ENCODE measurements at regions not wholly inside any gene's neighbourhood (a gene's known extent, or its start where the extent isn't known, plus 50 kb on each side); places are given as distances from the start of the nearest gene placed in this dataset.

DNA sequence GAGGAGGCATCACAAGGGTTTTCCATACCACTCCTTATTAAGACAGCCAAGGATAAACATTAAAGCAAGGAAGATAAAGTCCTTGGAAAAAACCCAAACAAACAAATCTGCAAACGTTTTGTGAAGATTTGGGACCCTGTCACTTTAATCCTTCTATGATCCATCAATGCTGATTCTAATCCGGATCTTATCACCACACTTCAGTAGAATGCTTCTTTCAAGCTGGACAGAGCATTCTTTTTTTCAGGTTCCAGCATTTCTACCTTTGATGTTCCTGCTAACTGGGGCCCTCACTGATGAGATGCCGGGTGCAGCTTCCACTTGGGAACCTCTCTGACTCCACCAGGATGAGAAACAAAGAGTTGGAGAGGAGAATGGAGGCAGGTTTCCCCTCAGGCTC is 132.8 kb upstream of the SHB start:
- no peaks in the 10 kb centered on the region for H3K36me3 ChIP-seq (ENCODE audit: low read length)
- no peaks in the 10 kb centered on the region for H4K20me1 ChIP-seq (ENCODE audit: low read depth, low read length)
- H3K4me2 ChIP-seq (ENCODE audit: low read depth, low read length, poor library complexity, severe bottlenecking) = no peak overlapping the region
- H3K79me2 ChIP-seq (ENCODE audit: insufficient read depth, low read length) = no peaks in the 10 kb centered on the region
- no peaks in the 10 kb centered on the region for H3K9me2 ChIP-seq (replicated peaks; ENCODE audit: insufficient read depth, low read length)
- no peaks in the 10 kb centered on the region for H3K9me3 ChIP-seq (ENCODE audit: insufficient read depth, low read length)
- H3K27me3 ChIP-seq (ENCODE audit: low read length) = no peaks in the 10 kb centered on the region
- H3F3A ChIP-seq (ENCODE audit: insufficient read depth) = no peaks in the 10 kb centered on the region
- no peak overlapping the region for H3K27ac ChIP-seq (ENCODE audit: low read depth, low read length)
- no peak overlapping the region for H3K9ac ChIP-seq (ENCODE audit: low read length)
- H2AFZ ChIP-seq (ENCODE audit: low read depth, low read length, severe bottlenecking) = no peak overlapping the region
- no peak overlapping the region for H3K4me3 ChIP-seq (ENCODE audit: insufficient read depth, low read length, poor library complexity, severe bottlenecking)
- TF ChIP-seq CTCF (IDR thresholded peaks at IDR 0.05; ENCODE audit: insufficient read depth, low read length, poor library complexity, severe bottlenecking) = no peak
- TF ChIP-seq EZH2phosphoT487 (conservative IDR thresholded peaks at IDR 0.05; ENCODE audit: low read length) = no peak

- Histone ChIP-seq H3K79me2 (ENCODE audit: insufficient read depth, low read length) (no peaks in the 10 kb centered on the region), H3F3A (ENCODE audit: insufficient read depth) (no peaks in the 10 kb centered on the region), H2AFZ (ENCODE audit: low read depth, low read length, severe bottlenecking) (no peak overlapping the region), H3K4me3 (ENCODE audit: insufficient read depth, low read length, poor library complexity, severe bottlenecking) (no peak overlapping the region), H3K4me2 (ENCODE audit: low read depth, low read length, poor library complexity, severe bottlenecking) (no peak overlapping the region), H3K9ac (ENCODE audit: low read length) (no peak overlapping the region), H3K27ac (ENCODE audit: low read depth, low read length) (no peak overlapping the region), H3K27me3 (ENCODE audit: low read length) (no peaks in the 10 kb centered on the region), H3K9me3 (ENCODE audit: insufficient read depth, low read length) (no peaks in the 10 kb centered on the region), H3K9me2 (replicated peaks; ENCODE audit: insufficient read depth, low read length) (no peaks in the 10 kb centered on the region), H3K36me3 (ENCODE audit: low read length) (no peaks in the 10 kb centered on the region), H4K20me1 (ENCODE audit: low read depth, low read length) (no peaks in the 10 kb centered on the region)
- no peak for TF ChIP-seq CTCF (IDR thresholded peaks at IDR 0.05; ENCODE audit: insufficient read depth, low read length, poor library complexity, severe bottlenecking)
- TF ChIP-seq EZH2phosphoT487 (conservative IDR thresholded peaks at IDR 0.05; ENCODE audit: low read length) = no peak
These were observed 131.4 kb upstream of the SHB start for GRCh38 chr9:38200431-38200830.

DNA sequence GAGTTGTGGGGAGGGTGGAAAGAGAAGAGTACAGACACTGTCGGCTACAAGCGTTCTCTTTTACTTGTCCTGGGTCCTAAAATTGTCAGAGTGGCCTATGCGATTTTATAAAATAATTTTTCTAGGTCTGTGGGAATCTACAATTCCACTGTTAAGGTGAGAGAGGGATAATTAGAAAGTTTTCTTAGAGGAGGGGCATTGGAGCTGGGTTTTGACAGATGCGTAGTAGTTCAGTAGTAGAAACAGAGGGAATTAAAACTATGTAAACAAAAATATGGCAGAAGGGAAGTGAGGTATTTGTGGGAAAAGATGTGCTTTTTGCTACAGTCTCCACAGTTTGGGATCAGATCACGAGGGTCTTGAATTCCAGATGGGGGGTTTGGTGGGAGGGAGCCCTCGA is 129.1 kb upstream of the SHB start:
- Histone ChIP-seq H3F3A (ENCODE audit: insufficient read depth) (no peaks in the 10 kb centered on the region), H3K4me2 (ENCODE audit: low read depth, low read length, poor library complexity, severe bottlenecking) (no peak overlapping the region), H3K9me2 (replicated peaks; ENCODE audit: insufficient read depth, low read length) (no peaks in the 10 kb centered on the region), H2AFZ (ENCODE audit: low read depth, low read length, severe bottlenecking) (no peak overlapping the region), H4K20me1 (ENCODE audit: low read depth, low read length) (no peaks in the 10 kb centered on the region), H3K27ac (ENCODE audit: low read depth, low read length) (no peak overlapping the region), H3K79me2 (ENCODE audit: insufficient read depth, low read length) (no peaks in the 10 kb centered on the region), H3K27me3 (ENCODE audit: low read length) (no peaks in the 10 kb centered on the region), H3K9me3 (ENCODE audit: insufficient read depth, low read length) (no peaks in the 10 kb centered on the region), H3K36me3 (ENCODE audit: low read length) (no peaks in the 10 kb centered on the region), H3K4me3 (ENCODE audit: insufficient read depth, low read length, poor library complexity, severe bottlenecking) (no peak overlapping the region), H3K9ac (ENCODE audit: low read length) (no peak overlapping the region)
- TF ChIP-seq EZH2phosphoT487 (conservative IDR thresholded peaks at IDR 0.05; ENCODE audit: low read length) (no peak), CTCF (IDR thresholded peaks at IDR 0.05; ENCODE audit: insufficient read depth, low read length, poor library complexity, severe bottlenecking) (no peak)

GRCh38 chr9:38196714-38197113 is 127.7 kb upstream of the SHB start:
- no peak for TF ChIP-seq CTCF (IDR thresholded peaks at IDR 0.05; ENCODE audit: insufficient read depth, low read length, poor library complexity, severe bottlenecking)
- no peak for TF ChIP-seq EZH2phosphoT487 (conservative IDR thresholded peaks at IDR 0.05; ENCODE audit: low read length)
- Histone ChIP-seq H3K9me2 (replicated peaks; ENCODE audit: insufficient read depth, low read length) (no peaks in the 10 kb centered on the region), H3K27me3 (ENCODE audit: low read length) (no peaks in the 10 kb centered on the region), H4K20me1 (ENCODE audit: low read depth, low read length) (no peaks in the 10 kb centered on the region), H3K4me2 (ENCODE audit: low read depth, low read length, poor library complexity, severe bottlenecking) (no peak overlapping the region), H2AFZ (ENCODE audit: low read depth, low read length, severe bottlenecking) (no peak overlapping the region), H3F3A (ENCODE audit: insufficient read depth) (no peaks in the 10 kb centered on the region), H3K36me3 (ENCODE audit: low read length) (no peaks in the 10 kb centered on the region), H3K27ac (ENCODE audit: low read depth, low read length) (no peak overlapping the region), H3K9ac (ENCODE audit: low read length) (no peak overlapping the region), H3K4me3 (ENCODE audit: insufficient read depth, low read length, poor library complexity, severe bottlenecking) (no peak overlapping the region), H3K9me3 (ENCODE audit: insufficient read depth, low read length) (no peaks in the 10 kb centered on the region), H3K79me2 (ENCODE audit: insufficient read depth, low read length) (no peaks in the 10 kb centered on the region)

All from SU-DHL-6 (cell line).